ENCODE measurements at regions not wholly inside any gene's neighbourhood (a gene's known extent, or its start where the extent isn't known, plus 50 kb on each side); places are given as distances from the start of the nearest gene placed in this dataset.

DNA sequence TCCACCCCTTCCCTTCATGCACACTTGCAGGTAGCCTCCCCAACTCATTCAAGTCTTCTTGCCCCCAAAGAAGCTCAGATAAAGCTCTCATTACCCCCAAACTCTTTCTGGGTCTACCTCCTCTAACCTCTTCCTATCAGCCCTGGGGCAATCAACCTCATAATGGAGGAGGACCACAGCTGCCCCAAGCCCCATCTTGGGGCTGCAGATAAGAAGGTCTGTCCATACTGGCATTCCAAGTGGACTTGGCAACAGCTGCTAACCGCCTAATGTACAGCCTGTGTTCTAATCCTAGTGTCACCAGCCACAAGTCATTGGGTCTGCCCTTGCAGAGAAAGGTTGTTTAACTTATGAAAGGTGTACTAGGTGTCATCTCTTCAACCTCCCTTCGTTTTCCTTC lies 107.4 kb upstream of the ADGRF1 start:
- no peak for DNase-seq

DNA sequence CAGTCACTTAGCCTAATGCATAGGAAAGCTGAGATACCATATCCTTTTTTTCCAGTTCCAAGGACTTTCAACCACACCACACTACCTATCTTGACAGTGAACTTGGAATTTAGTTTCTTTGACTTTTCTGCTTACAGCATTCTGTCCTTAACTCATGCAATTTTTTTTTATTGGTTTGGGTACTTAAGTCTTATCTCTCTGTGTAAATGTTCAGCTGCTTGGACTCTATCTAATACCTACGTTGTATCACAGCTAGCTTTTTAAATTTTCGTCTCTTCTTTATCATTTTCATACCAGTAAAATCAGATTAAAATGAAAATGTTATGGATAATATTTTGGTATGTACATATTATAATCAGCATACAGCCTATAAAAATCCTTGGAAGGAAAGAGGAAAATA lies 106.9 kb upstream of the ADGRF1 start:
- DNase-seq: no peak

DNA sequence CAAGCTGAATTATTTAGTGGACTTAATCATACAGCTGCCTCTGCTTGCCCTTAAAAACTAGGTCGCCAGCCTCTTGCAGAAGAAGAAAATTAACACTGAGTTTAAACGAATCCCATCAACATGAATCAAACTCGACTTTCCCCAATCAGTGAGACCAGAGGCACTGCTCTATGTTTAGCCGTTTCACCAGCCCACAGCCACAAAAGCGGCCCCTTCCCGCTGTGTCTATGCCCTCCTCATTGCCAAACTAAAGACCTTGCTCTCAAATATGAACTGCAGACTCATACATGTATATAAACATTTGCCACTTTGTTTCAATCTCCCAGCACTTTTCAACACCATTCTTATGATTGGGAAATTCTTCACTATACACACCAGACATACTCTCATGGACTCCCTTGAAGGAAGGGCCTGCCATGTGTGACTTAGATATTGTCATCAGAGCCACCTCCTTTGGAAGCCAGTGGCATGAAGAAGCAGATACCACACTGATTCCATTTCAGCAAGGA lies 105.8 kb upstream of the ADGRF1 start:
- DNase-seq: no peak

DNA sequence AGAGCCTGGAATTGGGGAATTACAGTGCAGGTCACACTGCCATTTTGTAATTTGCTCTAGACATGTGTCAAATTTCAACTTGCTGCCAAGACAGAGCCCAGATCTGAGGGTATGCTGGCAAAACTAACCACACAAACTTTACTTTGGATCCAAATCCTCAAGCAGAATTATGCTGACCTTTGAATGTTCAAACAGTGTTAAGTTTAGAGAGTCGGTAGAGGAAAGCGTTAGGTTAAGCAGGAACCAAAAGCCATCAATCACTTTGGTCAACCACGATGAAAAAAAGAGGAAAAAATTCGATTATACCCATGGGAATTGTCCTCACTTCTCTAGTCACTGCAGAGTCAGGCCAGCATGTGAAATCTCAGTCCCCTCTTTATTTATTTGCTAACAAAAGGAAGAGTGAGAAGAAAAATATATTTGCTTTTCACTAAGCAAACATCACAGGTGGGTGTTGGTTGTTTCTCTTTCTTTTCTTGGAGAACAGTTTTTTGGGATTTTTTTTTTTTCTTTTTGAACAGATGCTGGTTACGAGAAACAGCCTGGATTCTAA lies 105.1 kb upstream of the ADGRF1 start:
- DNase-seq: no peak

DNA sequence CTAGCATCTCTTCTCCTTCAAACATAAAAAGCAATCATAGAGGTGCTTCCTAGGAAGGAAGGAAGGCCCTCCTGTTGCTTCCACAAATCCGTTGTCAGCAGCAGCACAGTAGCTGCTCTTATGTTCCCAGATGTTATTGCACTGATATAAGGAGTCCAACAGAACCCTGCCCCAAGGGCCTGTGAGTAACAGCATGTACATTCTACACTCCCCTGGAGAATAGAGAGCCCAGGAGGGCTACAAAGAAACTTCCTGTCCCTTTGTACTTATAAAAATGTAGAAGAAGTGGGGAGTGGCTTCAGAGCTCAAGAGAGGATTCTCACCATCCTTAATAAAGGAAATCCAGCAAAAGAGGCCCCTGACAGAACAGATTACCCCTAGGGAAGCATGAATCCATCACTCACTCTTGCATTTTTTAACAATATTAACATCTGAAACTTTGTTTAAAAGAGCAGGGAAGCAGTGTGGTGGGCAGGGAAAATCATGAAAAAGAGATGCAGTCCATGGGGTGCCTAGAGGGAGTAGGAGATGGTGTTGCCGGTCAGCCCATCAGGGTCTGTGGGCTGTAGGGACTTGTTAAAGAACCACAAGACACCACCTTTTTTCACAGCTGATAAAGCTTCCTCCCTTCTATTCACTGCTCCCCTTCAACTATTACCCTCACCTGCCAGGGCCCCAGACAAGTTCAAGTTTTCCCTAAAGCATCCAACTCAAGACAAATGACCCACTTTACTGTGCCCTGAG lies 104.5 kb upstream of the ADGRF1 start:
- DNase-seq: no peak

DNA sequence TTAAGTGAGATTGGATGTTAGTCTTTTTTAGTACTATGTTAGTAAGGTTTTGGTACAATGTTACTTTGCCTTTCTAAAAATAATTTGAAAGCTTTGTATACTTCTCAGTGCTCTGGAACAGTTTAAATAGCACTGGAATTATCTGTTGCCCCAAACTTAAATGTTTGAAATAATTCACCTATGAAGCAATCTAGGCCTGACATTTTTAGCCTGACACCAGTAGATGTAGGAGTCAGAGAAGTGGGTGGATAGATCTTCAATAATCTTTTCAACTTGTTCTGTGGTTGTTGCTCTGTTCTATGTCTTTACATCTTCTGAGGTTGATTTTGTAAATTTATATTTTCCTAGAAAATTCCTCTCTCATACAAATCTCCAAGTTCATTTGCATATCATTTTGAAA lies 103.1 kb upstream of the ADGRF1 start:
- DNase-seq: no peak

DNA sequence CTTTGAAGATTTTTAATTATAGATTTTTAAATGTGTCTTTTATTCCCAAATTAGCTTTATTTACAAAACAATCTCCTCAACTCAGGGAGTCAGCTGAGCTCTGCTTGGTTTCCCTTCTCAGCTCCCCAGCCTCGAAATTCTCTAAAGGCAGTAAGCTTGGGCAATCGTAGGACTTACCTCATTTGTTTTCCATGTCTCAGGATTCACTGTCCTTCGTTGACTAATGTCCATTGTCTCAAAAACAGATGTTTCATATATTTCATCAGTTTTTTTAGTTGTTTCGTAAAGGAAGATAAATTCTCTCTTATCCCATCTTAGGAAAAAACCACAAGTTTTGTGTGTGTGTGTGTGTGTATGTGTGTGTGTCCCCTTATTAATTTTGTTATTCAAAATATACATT lies 102.2 kb upstream of the ADGRF1 start:
- DNase-seq: no peak

DNA sequence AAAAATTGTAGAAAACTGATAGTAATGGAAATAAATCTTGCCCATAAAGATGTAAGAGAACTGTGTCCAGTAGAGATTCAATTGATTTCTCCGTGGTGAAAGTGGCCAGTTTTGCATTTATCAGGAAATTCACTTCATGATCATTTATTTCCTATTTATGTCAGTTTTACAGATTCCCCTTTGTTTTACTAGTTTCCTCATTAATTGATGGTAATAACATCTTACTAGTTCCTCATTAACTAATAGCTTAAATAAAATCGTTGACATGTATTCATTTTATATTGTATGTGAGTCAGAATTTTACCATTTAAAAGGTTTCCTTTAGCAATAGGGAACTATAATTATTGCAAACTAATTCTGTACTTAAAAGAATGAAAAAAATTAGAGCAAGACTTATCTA lies 99.8 kb upstream of the ADGRF1 start:
- DNase-seq: no peak

DNA sequence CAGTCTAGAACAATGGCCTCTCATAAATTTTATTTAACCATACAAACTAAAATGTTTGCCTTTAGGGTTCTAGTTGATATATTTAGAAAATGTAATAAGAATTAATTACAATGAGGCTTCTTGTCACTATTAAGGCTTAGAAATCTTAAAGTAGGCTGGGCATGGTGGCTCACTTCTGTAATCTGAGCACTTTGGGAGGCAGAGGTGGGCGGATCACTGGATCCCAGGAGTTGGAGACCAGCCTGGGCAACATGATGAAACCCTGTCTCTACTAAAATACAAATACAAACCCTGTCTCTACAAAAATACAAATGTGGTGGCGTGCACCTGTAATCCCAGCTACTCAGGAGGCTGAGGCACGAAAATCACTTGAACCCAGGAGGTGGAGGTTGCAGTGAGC lies 99.0 kb upstream of the ADGRF1 start:
- DNase-seq: no peak

DNA sequence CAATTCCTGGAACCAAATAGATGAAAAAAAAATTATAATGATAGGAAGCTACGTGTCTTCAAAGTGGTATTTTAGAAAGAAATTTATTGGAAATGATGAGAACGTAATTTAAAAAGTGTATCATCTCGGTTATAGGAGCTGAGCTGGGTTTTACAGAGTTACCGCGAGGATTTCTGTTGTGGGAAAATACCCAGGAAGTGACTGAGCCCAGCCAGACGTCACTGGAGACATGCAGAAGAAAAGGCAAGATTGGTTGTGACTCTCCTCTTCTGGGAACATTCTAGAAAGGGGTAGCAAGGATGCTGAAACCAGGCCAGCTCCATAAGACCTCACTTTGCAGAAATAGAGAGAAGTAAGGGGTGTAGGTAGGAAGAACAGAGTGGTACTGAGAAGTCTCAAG lies 95.9 kb upstream of the ADGRF1 start:
- no peak for DNase-seq

DNA sequence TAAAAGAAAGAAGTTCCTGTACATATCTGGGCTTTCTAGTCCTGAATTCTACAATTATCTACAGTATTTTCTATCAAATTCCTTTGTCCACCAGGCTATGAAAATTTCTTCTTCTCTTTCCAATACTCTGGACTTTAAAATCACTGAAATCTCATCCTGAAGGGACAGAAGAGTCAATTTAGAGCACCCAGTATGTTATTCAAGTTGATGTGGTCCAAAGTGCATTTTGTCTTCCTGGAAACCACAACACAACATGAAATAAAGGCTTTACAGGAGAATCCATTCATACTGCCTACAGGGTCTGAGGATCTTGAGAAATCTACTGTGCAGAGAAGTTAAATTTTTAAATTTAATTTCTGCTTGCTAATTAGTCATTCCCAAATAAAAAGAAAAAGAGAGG lies 94.9 kb upstream of the ADGRF1 start:
- no peak for DNase-seq

DNA sequence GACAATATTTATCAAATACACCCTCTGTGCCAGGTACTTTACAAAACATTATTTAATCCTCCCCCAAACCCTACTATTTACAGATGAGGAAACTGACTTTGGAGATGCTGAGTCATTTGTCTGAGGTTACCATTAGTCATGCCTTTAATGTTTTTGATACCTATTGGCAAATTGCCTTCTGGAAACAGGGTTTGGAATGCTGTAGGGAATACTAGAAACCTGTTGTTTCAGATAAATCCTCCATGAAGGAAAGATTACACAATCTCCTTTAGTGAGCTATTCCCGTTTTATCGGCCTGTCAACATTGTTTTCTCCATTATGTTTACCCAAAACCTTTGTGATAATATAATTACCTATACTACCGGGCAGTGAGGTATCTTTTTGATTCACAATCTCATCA lies 93.6 kb upstream of the ADGRF1 start:
- DNase-seq: no peak

DNA sequence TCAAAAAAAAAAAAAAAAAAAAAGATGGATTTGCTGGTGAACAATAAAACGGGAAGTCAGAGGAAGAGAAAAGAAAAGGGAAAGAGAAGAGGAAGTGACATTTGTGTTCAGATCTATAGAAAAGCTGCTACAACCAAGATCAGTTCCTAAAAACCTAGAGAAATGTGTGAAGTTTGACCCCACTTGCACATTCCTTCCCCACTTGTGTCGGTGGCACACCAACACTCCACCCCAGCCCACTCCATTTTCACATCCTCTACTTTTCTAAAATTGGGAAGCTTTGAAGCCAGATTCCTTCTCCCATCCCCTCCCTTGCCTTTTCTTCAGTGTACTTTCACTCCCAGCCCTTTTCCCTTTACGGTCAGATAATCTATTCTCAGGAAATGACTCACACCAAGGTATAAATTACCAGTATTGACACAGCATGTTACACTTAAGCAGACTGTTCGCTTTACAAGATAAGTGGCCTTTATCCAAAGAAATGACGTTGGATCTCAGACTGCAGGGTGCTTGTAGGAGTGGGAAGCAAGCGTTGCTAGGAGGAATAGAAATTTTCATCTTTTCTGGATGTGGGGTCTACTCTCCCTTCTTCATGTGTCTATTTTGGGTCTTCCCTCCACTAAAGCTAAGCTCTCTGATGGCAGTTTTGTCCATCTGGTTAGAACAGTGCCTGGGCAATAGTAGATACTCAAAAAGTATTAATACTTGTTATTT lies 92.5 kb upstream of the ADGRF1 start:
- no peak for DNase-seq

DNA sequence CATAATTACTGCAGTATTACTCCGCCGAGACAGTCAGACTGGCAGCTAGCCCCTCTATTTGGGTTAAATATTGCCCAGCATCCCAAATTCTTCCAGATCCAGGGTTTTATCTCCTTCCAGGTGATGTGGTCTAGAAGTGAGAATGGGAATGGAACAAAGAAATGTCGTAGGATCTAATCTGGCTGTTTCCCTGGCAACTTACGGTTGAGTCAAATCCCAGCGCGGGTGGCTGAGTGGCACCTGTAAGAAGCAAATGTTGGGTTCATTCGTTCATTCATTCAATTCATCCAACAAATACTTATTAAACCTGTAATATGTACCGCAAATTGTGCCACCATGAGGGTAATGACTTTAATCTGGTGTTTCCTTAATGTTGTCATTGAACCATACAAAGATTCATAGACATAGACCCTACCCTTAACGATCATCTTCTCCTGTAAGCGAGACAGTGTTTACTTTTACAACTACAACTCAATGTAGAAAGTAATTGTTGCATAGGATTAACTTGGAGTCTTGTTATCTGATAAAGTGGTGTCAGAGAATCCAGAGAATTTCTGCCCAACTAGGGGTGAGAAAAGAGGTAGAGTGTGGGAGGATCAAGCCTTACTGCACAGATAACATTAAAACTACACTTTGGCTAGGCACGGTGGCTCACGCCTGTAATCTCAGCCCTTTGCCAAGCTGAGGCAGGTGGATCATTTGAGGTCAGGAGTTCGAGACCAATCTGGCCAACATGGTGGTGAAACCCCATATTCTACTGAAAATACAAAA lies 91.3 kb upstream of the ADGRF1 start:
- no peak for DNase-seq

DNA sequence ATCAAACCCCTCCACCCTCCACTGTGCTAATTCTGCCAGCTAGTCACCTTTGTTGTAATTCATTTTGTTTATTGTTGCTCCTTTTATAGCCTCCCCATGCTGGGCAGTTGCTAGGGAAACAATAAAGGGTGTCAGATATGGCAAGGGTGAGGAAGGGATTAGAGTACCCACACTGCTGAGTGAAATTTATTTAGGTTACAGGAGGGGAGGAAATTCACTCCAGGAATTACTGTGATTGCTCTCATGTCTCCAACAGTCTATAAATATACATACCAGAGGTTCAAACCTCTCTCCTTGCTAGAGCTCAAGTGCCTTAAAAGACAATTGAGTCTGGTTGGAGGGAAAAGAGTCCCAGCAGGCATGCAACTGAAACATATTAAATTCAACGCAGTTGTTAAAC lies 90.6 kb upstream of the ADGRF1 start:
- no peak for DNase-seq

DNA sequence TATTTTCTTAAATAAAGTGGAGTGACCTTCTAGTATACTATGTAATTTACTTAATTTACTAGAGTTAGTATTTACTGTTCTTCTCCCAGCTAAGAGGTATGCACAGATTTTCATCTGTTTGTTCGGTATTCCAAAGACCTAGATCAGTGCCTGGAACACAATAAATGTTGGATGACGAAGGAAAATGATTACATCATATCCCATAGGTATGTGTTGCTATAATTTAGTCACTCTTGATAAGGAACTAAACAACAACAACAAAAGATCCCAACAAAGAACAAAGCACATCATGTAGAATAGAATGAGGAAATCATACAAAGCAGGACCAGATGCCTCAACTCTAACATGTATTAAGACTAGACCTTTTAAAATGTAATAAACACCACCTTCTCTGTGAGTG lies 89.6 kb upstream of the ADGRF1 start:
- no peak for DNase-seq

DNA sequence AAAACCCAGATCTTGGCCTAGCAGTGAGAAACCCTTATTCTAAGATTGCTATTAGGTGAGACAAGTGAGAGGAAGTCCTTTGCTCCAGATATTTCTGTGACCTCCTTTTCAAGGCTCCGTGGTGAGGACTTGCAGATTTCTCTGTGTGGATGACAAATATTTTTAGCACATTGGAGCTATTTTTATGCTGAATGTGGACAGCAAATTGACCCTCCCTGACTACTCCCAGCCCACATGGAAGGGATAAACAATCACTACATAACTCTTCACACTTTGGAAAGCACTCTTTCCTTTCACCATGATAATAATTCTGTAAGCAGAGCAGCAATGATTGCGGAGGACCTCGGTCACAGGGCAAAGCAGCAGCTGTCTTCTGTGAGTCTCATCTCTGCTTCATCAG lies 88.0 kb upstream of the ADGRF1 start:
- no peak for DNase-seq

DNA sequence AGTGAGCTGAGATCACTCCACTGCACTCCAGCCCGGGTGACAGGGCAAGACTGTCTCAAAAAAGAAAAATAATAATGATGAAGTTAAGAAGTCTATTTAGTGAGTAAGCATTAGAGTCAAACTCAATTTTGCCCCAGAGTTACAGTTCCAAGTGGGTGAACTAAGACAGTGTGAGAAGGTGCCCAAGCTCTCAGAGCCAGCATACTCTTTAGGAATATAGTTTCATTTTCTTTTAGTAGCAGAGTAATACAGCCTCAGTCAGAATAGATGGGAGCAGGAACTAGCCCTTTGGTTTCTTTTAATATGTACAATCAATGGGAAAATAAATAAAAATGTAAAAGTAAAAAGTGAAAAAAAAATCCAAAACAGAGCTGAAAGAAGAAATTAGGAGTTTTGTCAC lies 87.0 kb upstream of the ADGRF1 start:
- DNase-seq: no peak

DNA sequence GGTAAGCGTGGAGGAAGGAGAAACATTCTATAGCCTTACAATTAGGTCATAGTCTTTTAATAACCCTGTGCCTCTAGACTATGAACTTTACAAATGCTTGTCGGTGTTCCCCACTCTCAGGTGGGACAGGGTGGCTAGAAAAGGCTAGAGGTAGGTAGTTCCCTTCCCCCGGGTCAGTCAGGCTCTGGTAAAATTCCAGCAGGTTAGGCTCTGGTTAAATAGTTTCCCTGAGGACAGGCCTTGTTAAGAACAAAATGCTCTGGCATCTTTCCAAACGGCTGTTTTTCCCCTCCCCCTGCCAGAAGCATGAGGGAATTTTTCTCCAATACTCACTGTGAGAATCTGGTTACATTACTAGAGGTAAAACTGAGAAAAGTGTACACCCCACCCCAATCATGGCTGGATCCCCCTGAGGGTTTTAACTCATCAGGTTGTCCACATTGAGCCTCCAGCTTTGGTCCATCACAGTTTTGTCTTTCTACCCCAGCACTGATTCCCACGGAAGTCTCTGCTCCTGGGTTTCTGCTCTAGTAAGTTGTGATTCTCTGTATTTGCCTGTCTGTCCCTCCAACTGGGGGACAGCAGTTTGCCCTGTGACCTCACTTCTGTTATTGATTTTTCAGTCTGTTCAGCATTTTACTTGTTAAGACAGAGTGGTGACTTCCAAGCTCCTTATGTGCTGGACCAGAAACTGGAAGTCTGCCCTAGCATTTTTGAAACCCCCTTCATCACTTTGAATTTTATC lies 84.7 kb upstream of the ADGRF1 start:
- no peak for DNase-seq

DNA sequence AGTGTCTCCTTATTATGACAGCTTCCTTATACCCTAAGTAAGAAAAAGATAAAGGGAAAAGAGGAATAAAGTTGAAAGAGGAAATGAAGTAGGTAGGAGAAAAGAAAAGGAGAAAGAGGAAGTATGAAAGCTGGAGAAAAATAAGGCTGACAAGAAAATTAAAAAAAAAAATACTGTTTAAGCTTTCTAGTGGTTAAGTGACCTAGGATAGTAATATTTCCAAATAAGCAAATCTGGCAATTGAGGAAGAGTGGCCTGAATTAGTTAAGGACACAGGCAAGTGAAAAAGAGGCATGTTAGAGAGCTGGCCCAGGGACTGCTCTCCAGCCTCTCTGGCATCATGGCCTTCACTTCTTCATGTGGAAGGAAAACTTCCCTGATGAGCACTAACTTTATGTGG lies 76.5 kb upstream of the ADGRF1 start:
- no peak for DNase-seq

DNA sequence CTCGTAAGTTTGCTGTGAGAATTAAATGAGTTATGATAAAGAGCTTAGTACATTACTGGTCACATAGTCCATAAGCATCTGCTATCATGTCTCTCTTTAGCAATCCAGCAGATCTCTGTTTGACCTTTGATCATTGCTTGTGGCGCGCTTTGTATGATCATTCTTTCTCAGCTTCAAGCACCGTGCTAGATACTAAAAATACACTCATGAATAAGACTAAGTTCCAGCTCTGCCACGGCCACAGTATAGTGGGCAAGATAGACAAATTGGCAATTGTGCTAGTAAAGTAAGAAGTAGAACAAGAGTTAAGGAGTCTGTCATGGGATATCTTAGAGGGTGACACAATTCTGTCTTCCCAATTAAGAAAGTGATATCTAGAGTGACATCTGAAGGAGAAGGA lies 75.2 kb upstream of the ADGRF1 start:
- DNase-seq: no peak

DNA sequence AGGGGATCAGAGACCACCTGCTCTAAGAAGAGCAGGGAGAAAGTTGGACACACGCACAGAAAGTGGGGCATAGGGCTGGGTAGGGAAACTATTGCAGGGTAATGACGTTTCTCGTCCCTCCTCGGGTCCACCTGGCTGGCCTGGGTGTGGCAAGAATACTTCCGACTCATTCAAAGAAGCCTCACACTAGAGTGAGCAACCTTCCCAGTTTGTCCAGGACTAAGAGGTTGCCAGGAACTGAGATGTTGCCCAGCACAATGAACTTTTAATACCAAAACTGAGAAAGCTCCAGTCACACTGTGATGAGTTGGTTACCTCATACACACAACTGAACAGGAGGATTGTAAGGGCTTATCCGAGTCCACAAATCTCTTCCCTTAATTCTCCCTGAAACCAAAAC lies 74.5 kb upstream of the ADGRF1 start:
- DNase-seq: no peak

DNA sequence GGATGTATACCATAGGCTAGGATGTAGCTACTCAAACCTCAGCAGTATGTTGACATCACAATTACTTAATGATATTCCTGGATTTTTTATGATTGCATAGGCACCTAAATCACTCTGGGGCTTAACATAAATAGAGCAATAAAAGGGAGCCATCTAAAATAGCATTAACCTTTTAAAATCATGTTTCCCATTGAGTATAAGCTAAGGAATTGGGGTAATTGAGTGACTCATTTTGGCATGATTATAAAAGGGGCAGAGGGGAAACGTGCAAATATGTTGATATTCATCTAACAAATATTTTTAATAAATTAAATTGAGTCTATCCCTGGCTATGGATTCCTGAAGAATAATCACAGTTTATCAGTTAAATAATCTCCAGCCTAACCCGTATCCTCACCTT lies 74.0 kb upstream of the ADGRF1 start:
- DNase-seq: no peak

Measured in activated T-cell treated with anti-CD3 and anti-CD28 coated beads, Interleukin-2, amount 50 U/mL, for 48 hours (primary cell).